ENCODE measurements at regions not wholly inside any gene's neighbourhood (a gene's known extent, or its start where the extent isn't known, plus 50 kb on each side); places are given as distances from the start of the nearest gene placed in this dataset.
"Not testable (repeated sequence)": the region's sequence is repeated elsewhere in the genome, so short reads cannot be mapped to it uniquely, and the experiment has no call there.

- H3K9ac ChIP-seq (ENCODE audit: low read depth in 1 of 3, low read length in 3 of 3): no peak overlapping the region
- no peak overlapping the region for H3K4me3 ChIP-seq (ENCODE audit: low read length in 3 of 3)
- H3K27ac ChIP-seq (ENCODE audit: low read depth, low read length): no peak overlapping the region
- H3K36me3 ChIP-seq (ENCODE audit: control insufficient read depth in 3 of 3, insufficient read depth in 3 of 3, low read length in 3 of 3): no peaks in the 10 kb centered on the region
- no peaks in the 10 kb centered on the region for H3K9me3 ChIP-seq (ENCODE audit: control insufficient read depth in 3 of 3, low read length in 3 of 3)
- no peaks in the 10 kb centered on the region for H3K27me3 ChIP-seq (ENCODE audit: control insufficient read depth in 3 of 3, insufficient read depth in 3 of 3, low read length in 3 of 3)
- no peaks in the 10 kb centered on the region for H3K4me1 ChIP-seq (ENCODE audit: control insufficient read depth in 3 of 3, insufficient read depth in 3 of 3, low read length in 3 of 3)
Measured at GRCh38 chr9:108441726-108442125, 414.1 kb downstream of the ACTL7B start.

GRCh38 chr9:108441251-108441650 lies 414.5 kb downstream of the ACTL7B start:
- Histone ChIP-seq H3K4me3 (ENCODE audit: low read length in 3 of 3) (no peak overlapping the region), H3K36me3 (ENCODE audit: control insufficient read depth in 3 of 3, insufficient read depth in 3 of 3, low read length in 3 of 3) (no peaks in the 10 kb centered on the region), H3K4me1 (ENCODE audit: control insufficient read depth in 3 of 3, insufficient read depth in 3 of 3, low read length in 3 of 3) (no peaks in the 10 kb centered on the region), H3K9me3 (ENCODE audit: control insufficient read depth in 3 of 3, low read length in 3 of 3) (no peaks in the 10 kb centered on the region), H3K9ac (ENCODE audit: low read depth in 1 of 3, low read length in 3 of 3) (no peak overlapping the region), H3K27me3 (ENCODE audit: control insufficient read depth in 3 of 3, insufficient read depth in 3 of 3, low read length in 3 of 3) (no peaks in the 10 kb centered on the region), H3K27ac (ENCODE audit: low read depth, low read length) (no peak overlapping the region)

GRCh38 chr9:108439947-108440346 lies 415.8 kb downstream of the ACTL7B start:
- Histone ChIP-seq H3K27ac (ENCODE audit: low read depth, low read length) (no peak overlapping the region), H3K9me3 (ENCODE audit: control insufficient read depth in 3 of 3, low read length in 3 of 3) (no peaks in the 10 kb centered on the region), H3K4me1 (ENCODE audit: control insufficient read depth in 3 of 3, insufficient read depth in 3 of 3, low read length in 3 of 3) (no peaks in the 10 kb centered on the region), H3K9ac (ENCODE audit: low read depth in 1 of 3, low read length in 3 of 3) (no peak overlapping the region), H3K4me3 (ENCODE audit: low read length in 3 of 3) (no peak overlapping the region), H3K36me3 (ENCODE audit: control insufficient read depth in 3 of 3, insufficient read depth in 3 of 3, low read length in 3 of 3) (no peaks in the 10 kb centered on the region), H3K27me3 (ENCODE audit: control insufficient read depth in 3 of 3, insufficient read depth in 3 of 3, low read length in 3 of 3) (no peaks in the 10 kb centered on the region)

GRCh38 chr9:108437656-108438055 lies 418.1 kb downstream of the ACTL7B start:
- no peak overlapping the region for H3K4me3 ChIP-seq (ENCODE audit: low read length in 3 of 3)
- H3K27me3 ChIP-seq (ENCODE audit: control insufficient read depth in 3 of 3, insufficient read depth in 3 of 3, low read length in 3 of 3): no peaks in the 10 kb centered on the region
- H3K9me3 ChIP-seq (ENCODE audit: control insufficient read depth in 3 of 3, low read length in 3 of 3): no peaks in the 10 kb centered on the region
- H3K4me1 ChIP-seq (ENCODE audit: control insufficient read depth in 3 of 3, insufficient read depth in 3 of 3, low read length in 3 of 3): no peaks in the 10 kb centered on the region
- no peak overlapping the region for H3K9ac ChIP-seq (ENCODE audit: low read depth in 1 of 3, low read length in 3 of 3)
- H3K27ac ChIP-seq (ENCODE audit: low read depth, low read length): no peak overlapping the region
- H3K36me3 ChIP-seq (ENCODE audit: control insufficient read depth in 3 of 3, insufficient read depth in 3 of 3, low read length in 3 of 3): no peaks in the 10 kb centered on the region

GRCh38 chr9:108436448-108436847 lies 419.3 kb downstream of the ACTL7B start:
- Histone ChIP-seq H3K9ac (ENCODE audit: low read depth in 1 of 3, low read length in 3 of 3) (no peak overlapping the region), H3K9me3 (ENCODE audit: control insufficient read depth in 3 of 3, low read length in 3 of 3) (peaks cover 0 to 3% (median 0%) of the 10 kb centered on the region in 3 donors), H3K36me3 (ENCODE audit: control insufficient read depth in 3 of 3, insufficient read depth in 3 of 3, low read length in 3 of 3) (no peaks in the 10 kb centered on the region), H3K27ac (ENCODE audit: low read depth, low read length) (no peak overlapping the region), H3K27me3 (ENCODE audit: control insufficient read depth in 3 of 3, insufficient read depth in 3 of 3, low read length in 3 of 3) (no peaks in the 10 kb centered on the region), H3K4me1 (ENCODE audit: control insufficient read depth in 3 of 3, insufficient read depth in 3 of 3, low read length in 3 of 3) (no peaks in the 10 kb centered on the region), H3K4me3 (ENCODE audit: low read length in 3 of 3) (no peak overlapping the region)

- H3K36me3 ChIP-seq (ENCODE audit: control insufficient read depth in 3 of 3, insufficient read depth in 3 of 3, low read length in 3 of 3): no peaks in the 10 kb centered on the region
- H3K9me3 ChIP-seq (ENCODE audit: control insufficient read depth in 3 of 3, low read length in 3 of 3): peaks cover 0 to 12% (median 0%) of the 10 kb centered on the region in 3 donors
- H3K27me3 ChIP-seq (ENCODE audit: control insufficient read depth in 3 of 3, insufficient read depth in 3 of 3, low read length in 3 of 3): no peaks in the 10 kb centered on the region
- no peak overlapping the region for H3K9ac ChIP-seq (ENCODE audit: low read depth in 1 of 3, low read length in 3 of 3)
- H3K4me3 ChIP-seq (ENCODE audit: low read length in 3 of 3): no peak overlapping the region
- H3K4me1 ChIP-seq (ENCODE audit: control insufficient read depth in 3 of 3, insufficient read depth in 3 of 3, low read length in 3 of 3): no peaks in the 10 kb centered on the region
- H3K27ac ChIP-seq (ENCODE audit: low read depth, low read length): no peak overlapping the region
Measured at GRCh38 chr9:108434502-108434901, 421.3 kb downstream of the ACTL7B start.

GRCh38 chr9:108434036-108434435 lies 421.8 kb downstream of the ACTL7B start:
- no peak overlapping the region for H3K9ac ChIP-seq (ENCODE audit: low read depth in 1 of 3, low read length in 3 of 3)
- H3K36me3 ChIP-seq (ENCODE audit: control insufficient read depth in 3 of 3, insufficient read depth in 3 of 3, low read length in 3 of 3): no peaks in the 10 kb centered on the region

GRCh38 chr9:108430655-108431054 lies 425.1 kb downstream of the ACTL7B start:
- Histone ChIP-seq H3K4me3 (ENCODE audit: low read length in 3 of 3) (no peak overlapping the region), H3K9me3 (ENCODE audit: control insufficient read depth in 3 of 3, low read length in 3 of 3) (peaks cover 0 to 12% (median 0%) of the 10 kb centered on the region in 3 donors), H3K36me3 (ENCODE audit: control insufficient read depth in 3 of 3, insufficient read depth in 3 of 3, low read length in 3 of 3) (no peaks in the 10 kb centered on the region), H3K27me3 (ENCODE audit: control insufficient read depth in 3 of 3, insufficient read depth in 3 of 3, low read length in 3 of 3) (no peaks in the 10 kb centered on the region), H3K27ac (ENCODE audit: low read depth, low read length) (no peak overlapping the region), H3K4me1 (ENCODE audit: control insufficient read depth in 3 of 3, insufficient read depth in 3 of 3, low read length in 3 of 3) (no peaks in the 10 kb centered on the region), H3K9ac (ENCODE audit: low read depth in 1 of 3, low read length in 3 of 3) (no peak overlapping the region)

More at GRCh38 chr9:108434036-108434435, 421.8 kb downstream of the ACTL7B start:
- no peak overlapping the region for H3K27ac ChIP-seq (ENCODE audit: low read depth, low read length)
- H3K27me3 ChIP-seq (ENCODE audit: control insufficient read depth in 3 of 3, insufficient read depth in 3 of 3, low read length in 3 of 3): no peaks in the 10 kb centered on the region
- H3K9me3 ChIP-seq (ENCODE audit: control insufficient read depth in 3 of 3, low read length in 3 of 3): peaks cover 0 to 12% (median 0%) of the 10 kb centered on the region in 3 donors
- H3K4me1 ChIP-seq (ENCODE audit: control insufficient read depth in 3 of 3, insufficient read depth in 3 of 3, low read length in 3 of 3): no peaks in the 10 kb centered on the region
- H3K4me3 ChIP-seq (ENCODE audit: low read length in 3 of 3): no peak overlapping the region

GRCh38 chr9:108427751-108428150 lies 428.0 kb downstream of the ACTL7B start:
- H3K9me3 ChIP-seq (ENCODE audit: control insufficient read depth in 3 of 3, low read length in 3 of 3): peaks cover 0 to 12% (median 0%) of the 10 kb centered on the region in 3 donors
- no peak overlapping the region for H3K9ac ChIP-seq (ENCODE audit: low read depth in 1 of 3, low read length in 3 of 3)
- H3K27ac ChIP-seq (ENCODE audit: low read depth, low read length): no peak overlapping the region
- no peaks in the 10 kb centered on the region for H3K36me3 ChIP-seq (ENCODE audit: control insufficient read depth in 3 of 3, insufficient read depth in 3 of 3, low read length in 3 of 3)
- no peaks in the 10 kb centered on the region for H3K27me3 ChIP-seq (ENCODE audit: control insufficient read depth in 3 of 3, insufficient read depth in 3 of 3, low read length in 3 of 3)
- no peaks in the 10 kb centered on the region for H3K4me1 ChIP-seq (ENCODE audit: control insufficient read depth in 3 of 3, insufficient read depth in 3 of 3, low read length in 3 of 3)
- H3K4me3 ChIP-seq (ENCODE audit: low read length in 3 of 3): no peak overlapping the region

GRCh38 chr9:108426421-108426940 lies 429.3 kb downstream of the ACTL7B start:
- H3K9me3 ChIP-seq (ENCODE audit: control insufficient read depth in 3 of 3, low read length in 3 of 3); H3K36me3 ChIP-seq (ENCODE audit: control insufficient read depth in 3 of 3, insufficient read depth in 3 of 3, low read length in 3 of 3); H3K4me1 ChIP-seq (ENCODE audit: control insufficient read depth in 3 of 3, insufficient read depth in 3 of 3, low read length in 3 of 3); H3K27me3 ChIP-seq (ENCODE audit: control insufficient read depth in 3 of 3, insufficient read depth in 3 of 3, low read length in 3 of 3); H3K4me3 ChIP-seq (ENCODE audit: low read length in 3 of 3); H3K9ac ChIP-seq (ENCODE audit: low read depth in 1 of 3, low read length in 3 of 3); H3K27ac ChIP-seq (ENCODE audit: low read depth, low read length): not testable (repeated sequence)

- no peaks in the 10 kb centered on the region for H3K4me1 ChIP-seq (ENCODE audit: control insufficient read depth in 3 of 3, insufficient read depth in 3 of 3, low read length in 3 of 3)
- H3K27ac ChIP-seq (ENCODE audit: low read depth, low read length): no peak overlapping the region
- H3K9me3 ChIP-seq (ENCODE audit: control insufficient read depth in 3 of 3, low read length in 3 of 3): no peaks in the 10 kb centered on the region
- no peak overlapping the region for H3K9ac ChIP-seq (ENCODE audit: low read depth in 1 of 3, low read length in 3 of 3)
- no peaks in the 10 kb centered on the region for H3K36me3 ChIP-seq (ENCODE audit: control insufficient read depth in 3 of 3, insufficient read depth in 3 of 3, low read length in 3 of 3)
- H3K27me3 ChIP-seq (ENCODE audit: control insufficient read depth in 3 of 3, insufficient read depth in 3 of 3, low read length in 3 of 3): no peaks in the 10 kb centered on the region
- no peak overlapping the region for H3K4me3 ChIP-seq (ENCODE audit: low read length in 3 of 3)
Measured at GRCh38 chr9:108423433-108423832, 432.4 kb downstream of the ACTL7B start.
